EL (cell line): ENCODE measurements at regions not wholly inside any gene's neighbourhood (a gene's known extent, or its start where the extent isn't known, plus 50 kb on each side); places are given as distances from the start of the nearest gene placed in this dataset.

Source experiments
- DNase-seq: peaks from one replicate; pipeline ENCODE4 v3.0.0-alpha.2; 2016

DNA sequence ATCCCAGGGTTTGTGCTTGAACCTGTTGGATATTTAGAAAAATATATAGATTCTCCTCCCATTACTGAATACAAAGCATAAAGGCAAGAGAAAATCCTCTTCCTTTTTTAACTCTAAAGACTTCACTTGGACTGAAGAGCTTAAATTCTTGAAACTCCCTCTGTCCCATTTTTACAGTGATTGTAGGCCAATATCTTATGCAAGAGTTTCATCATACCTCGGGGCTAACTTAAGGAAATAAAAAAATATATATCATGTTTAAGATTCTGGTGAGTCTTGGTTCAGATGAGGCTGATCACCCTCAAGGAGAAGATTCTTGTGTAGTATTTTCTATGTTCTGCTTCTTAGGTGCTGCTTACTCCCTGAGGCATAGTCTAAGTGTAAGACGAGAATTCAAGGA, 1449.6 kb downstream of the C4orf33 start:
- DNase-seq, result no peak

GRCh38 chr4:130559268-130559667, 1463.3 kb downstream of the C4orf33 start:
- DNase-seq, result no peak

GRCh38 chr4:130563185-130563888, 1467.4 kb downstream of the C4orf33 start:
- peak; percentile 91 for DNase-seq

DNA sequence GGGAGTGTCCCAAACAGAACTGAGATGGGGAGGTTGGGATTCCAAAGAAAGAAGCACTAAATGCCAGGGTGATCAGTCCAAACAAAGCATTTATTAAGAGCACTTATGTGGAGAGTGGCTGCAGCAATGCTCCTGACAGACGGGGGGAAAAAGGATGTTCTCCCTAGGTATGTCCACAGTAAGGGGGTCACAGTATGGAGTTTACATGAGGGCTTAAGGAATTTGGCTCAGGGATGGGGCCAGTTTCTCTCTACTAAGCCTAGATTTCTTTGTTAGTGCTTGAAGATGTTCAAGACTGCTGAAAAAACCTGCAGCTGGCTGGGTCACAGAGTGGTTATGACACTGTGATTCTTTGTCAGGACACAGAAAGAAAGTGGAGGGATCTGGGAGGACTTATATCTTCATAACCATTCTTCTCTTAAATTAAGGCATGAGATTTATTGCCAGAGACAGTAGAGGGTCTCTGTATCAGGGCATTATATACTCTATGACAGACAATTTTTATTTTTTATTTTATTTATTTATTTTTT, 1468.0 kb downstream of the C4orf33 start:
- DNase-seq, result no peak

GRCh38 chr4:130568746-130569145, 1472.8 kb downstream of the C4orf33 start:
- DNase-seq, result no peak

DNA sequence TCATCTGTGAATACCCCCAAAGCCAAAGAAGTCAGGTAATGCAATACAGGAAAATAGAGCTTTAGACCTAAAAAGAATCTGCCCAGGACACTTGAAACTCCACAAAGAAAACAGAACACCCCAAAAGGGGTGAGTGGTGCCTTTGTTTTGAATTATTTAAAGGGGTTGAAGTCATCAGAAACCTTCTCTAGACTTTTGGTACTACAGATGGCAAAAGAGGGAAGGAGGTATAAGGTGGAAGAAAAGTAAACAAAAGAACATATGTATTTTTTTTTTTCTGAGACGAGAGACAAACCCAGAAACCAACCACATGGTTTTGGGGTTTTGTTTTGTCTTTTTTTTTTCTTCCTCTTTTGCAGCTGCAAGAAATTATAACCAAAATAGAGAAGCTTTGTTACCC, 1477.8 kb downstream of the C4orf33 start:
- no peak for DNase-seq

GRCh38 chr4:130574215-130574614, 1478.3 kb downstream of the C4orf33 start:
- DNase-seq, result no peak

DNA sequence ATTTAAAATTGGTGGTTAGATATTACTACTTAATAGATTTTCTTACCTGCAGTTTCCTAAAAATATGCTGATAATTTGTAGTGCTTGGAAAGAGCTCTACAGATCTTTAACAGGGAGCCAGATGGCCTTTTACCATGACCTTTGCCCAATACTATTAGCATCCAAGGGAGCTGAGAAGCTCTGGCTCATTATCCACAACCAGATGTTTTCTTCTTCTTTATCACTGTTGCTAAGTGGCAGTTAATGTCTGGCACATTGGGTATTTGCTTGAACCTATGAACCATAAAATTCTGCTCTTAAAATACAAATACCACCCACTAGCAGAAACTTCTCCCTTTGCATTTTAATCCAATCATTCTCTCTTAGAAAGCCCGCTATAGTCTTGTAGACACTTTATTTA, 1480.3 kb downstream of the C4orf33 start:
- DNase-seq, result no peak

- DNase-seq, result no peak
Measured at GRCh38 chr4:130591091-130591490, 1495.1 kb downstream of the C4orf33 start.

GRCh38 chr4:130600706-130601105, 1504.8 kb downstream of the C4orf33 start:
- peak; percentile 17 for DNase-seq

GRCh38 chr4:130603043-130603442, 1507.1 kb downstream of the C4orf33 start:
- no peak for DNase-seq

GRCh38 chr4:130608121-130608520, 1512.2 kb downstream of the C4orf33 start:
- DNase-seq, result no peak

- DNase-seq, result no peak
Measured at GRCh38 chr4:130628531-130628930, 1532.6 kb downstream of the C4orf33 start.

DNA sequence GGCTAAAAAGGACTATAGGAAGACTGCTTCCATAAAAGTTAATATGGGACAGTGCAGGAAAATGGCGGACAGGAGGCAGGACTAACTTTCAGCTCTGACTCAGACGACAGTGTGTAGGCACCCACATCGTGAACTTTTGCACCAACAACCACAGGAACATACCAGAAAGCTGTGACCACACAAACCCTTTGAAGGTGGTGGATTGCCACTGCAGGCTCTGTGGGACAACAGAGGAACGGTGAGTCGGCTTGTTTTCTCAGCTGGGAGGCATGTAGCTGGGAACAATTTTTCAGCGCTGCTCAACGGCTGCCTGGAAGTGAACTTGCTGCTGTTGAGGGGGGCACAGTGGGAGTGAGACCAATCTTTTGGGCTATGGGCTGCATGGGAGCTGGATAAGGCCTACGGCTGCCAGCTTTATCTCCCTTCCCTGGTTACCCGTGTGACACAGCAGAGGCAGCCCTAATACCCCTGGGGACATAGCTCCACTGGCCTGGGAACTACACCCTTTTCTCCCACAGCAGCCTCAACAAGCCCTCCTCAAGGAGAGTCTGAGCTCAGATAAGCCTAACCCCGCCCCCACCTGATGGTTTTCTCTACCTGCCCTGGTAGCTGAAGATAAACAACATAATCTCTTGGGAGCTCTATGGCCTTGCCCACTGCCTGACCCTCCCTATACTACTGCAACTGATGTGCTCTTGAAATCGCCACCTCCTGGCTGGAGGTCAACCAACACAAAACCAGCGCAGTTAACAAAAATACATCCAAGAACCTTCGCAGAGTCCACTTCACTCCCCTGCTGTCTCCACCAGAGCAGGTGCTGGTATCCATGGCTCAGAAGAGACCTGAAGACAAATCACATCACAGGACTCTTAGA, 1537.0 kb downstream of the C4orf33 start:
- peak; percentile 34 for DNase-seq

- no peak for DNase-seq
Measured at GRCh38 chr4:130636486-130636885, 1540.5 kb downstream of the C4orf33 start.

GRCh38 chr4:130640592-130640991, 1544.6 kb downstream of the C4orf33 start:
- DNase-seq, result no peak

- no peak for DNase-seq
Measured at GRCh38 chr4:130646886-130647285, 1550.9 kb downstream of the C4orf33 start.

DNA sequence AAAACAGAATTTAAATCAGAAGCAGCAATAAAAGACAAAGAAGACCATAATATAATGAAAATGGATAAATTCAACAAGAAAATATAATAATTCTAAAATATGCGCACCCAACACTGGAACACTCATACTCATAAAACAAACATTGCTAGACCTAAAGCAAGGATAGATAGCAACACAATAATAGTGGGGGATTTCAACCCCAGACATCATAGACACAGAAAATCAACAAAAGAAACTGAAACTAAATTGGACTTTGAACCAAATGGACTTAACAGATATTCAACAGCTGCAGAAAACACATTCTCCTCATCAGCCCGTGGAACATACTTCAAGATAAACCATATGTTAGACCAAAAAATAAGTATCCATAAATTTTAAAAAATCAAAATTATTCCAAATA, 1552.6 kb downstream of the C4orf33 start:
- no peak for DNase-seq

GRCh38 chr4:130653842-130654241, 1557.9 kb downstream of the C4orf33 start:
- no peak for DNase-seq

DNA sequence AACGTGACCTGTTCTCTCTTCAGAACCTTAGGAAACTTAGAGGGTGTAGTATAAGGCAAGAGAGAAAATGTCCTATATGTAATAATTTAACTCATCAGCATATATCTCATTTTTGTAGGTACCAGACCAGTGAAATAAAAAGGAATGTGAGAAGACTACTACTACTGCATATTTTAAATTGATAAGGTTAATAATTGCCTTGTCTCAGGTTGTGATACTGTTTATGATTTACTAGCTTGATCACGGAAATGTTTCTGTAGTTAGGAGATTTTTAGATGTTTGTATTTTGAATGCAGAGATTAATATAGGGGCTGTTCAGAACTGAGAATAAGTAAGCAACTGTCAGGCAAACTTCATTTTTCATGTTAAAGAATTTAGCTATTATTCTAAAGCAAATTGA, 1563.4 kb downstream of the C4orf33 start:
- DNase-seq, result no peak

- no peak for DNase-seq
Measured at GRCh38 chr4:130668859-130669258, 1572.9 kb downstream of the C4orf33 start.

DNA sequence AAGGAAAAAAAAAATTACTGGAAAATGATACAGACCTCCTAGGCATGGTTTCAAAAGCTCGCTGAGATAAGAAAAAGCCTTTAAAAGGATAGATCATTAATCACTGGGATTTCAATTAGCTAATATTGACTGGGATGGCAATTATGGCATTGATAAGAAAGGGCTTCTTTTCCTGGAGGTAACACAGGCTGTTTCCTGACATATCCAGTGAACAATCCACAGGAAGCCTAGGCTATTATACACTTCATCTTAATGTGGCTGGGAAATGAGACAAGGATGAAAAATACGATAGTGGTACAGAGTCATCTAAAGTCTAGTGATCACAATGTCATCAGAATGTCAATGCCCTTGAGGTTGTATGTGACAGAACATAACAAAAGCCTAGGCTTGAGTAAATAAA, 1579.3 kb downstream of the C4orf33 start:
- no peak for DNase-seq

DNA sequence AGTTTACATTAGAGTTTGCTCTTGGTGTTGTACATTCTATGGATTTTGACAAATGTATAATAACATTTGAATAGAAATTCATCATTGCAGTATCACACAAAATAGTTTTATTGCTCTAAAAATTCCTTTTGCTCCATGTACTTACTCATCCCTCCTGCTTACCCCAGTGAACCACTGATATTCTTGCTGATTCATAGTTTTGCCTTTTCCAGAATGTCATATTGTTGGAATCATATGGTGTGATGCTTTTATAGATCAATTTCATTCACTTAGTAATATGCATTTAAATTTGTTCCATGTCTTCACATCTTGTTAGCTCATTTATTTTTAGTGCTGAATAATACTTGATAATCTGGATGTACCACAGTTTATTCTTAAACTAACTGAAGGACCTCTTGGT, 1593.2 kb downstream of the C4orf33 start:
- DNase-seq, result peak; percentile 52

- no peak for DNase-seq
Measured at GRCh38 chr4:130698251-130698650, 1602.3 kb downstream of the C4orf33 start.
